NCI-H1694 treated with DMSO at 0.1 percent for 48 hours (cell line): ENCODE measurements at regions not wholly inside any gene's neighbourhood (a gene's known extent, or its start where the extent isn't known, plus 50 kb on each side); places are given as distances from the start of the nearest gene placed in this dataset.

Source experiments
- DNase-seq: peaks from one replicate; lab custom pipeline; 2025; lab: John Stamatoyannopoulos, UW

- no peak for DNase-seq
Measured at GRCh38 chr10:61089251-61089650, 145.3 kb upstream of the RHOBTB1 start.

- no peak for DNase-seq
Measured at GRCh38 chr10:61084493-61084892, 140.5 kb upstream of the RHOBTB1 start.

- no peak for DNase-seq
Measured at GRCh38 chr10:61081301-61081700, 137.3 kb upstream of the RHOBTB1 start.

- DNase-seq: no peak
Measured at GRCh38 chr10:61078542-61079275, 134.7 kb upstream of the RHOBTB1 start.

- peak; percentile 4 for DNase-seq
Measured at GRCh38 chr10:61076572-61077114, 132.7 kb upstream of the RHOBTB1 start.

- DNase-seq: no peak
Measured at GRCh38 chr10:61073391-61073790, 129.4 kb upstream of the RHOBTB1 start.

GRCh38 chr10:61071580-61071979, 127.6 kb upstream of the RHOBTB1 start:
- DNase-seq: no peak

- DNase-seq: no peak
Measured at GRCh38 chr10:61068471-61068870, 124.5 kb upstream of the RHOBTB1 start.

- no peak for DNase-seq
Measured at GRCh38 chr10:61067671-61068336, 123.8 kb upstream of the RHOBTB1 start.

GRCh38 chr10:61066661-61067344, 122.8 kb upstream of the RHOBTB1 start:
- DNase-seq: no peak

- no peak for DNase-seq
Measured at GRCh38 chr10:61065051-61065450, 121.1 kb upstream of the RHOBTB1 start.

GRCh38 chr10:61064356-61064755, 120.4 kb upstream of the RHOBTB1 start:
- DNase-seq: no peak

- DNase-seq: no peak
Measured at GRCh38 chr10:61063901-61064300, 119.9 kb upstream of the RHOBTB1 start.

- DNase-seq: no peak
Measured at GRCh38 chr10:61063034-61063433, 119.0 kb upstream of the RHOBTB1 start.

GRCh38 chr10:61061923-61062504, 118.0 kb upstream of the RHOBTB1 start:
- no peak for DNase-seq

- no peak for DNase-seq
Measured at GRCh38 chr10:61059636-61060035, 115.7 kb upstream of the RHOBTB1 start.

- DNase-seq: no peak
Measured at GRCh38 chr10:61052469-61053205, 108.7 kb upstream of the RHOBTB1 start.

GRCh38 chr10:61051344-61051743, 107.4 kb upstream of the RHOBTB1 start:
- DNase-seq: no peak

- no peak for DNase-seq
Measured at GRCh38 chr10:61050120-61050745, 106.2 kb upstream of the RHOBTB1 start.

- peak; percentile 46 for DNase-seq
Measured at GRCh38 chr10:61049386-61049785, 105.4 kb upstream of the RHOBTB1 start.
